Right lobe of liver (tissue), 6 donors: ENCODE measurements at regions not wholly inside any gene's neighbourhood (a gene's known extent, or its start where the extent isn't known, plus 50 kb on each side); places are given as distances from the start of the nearest gene placed in this dataset.

ENCODE experiments used
- ATAC-seq, 4 donors: fragments of 200-7000 bp; cut with Tn5 transposase; one replicate each; pipeline ENCODE4 v1.9.1; 2020; ENCODE audit warnings: mild to moderate bottlenecking in 4 of 4, moderate library complexity in 4 of 4
- DNase-seq, 3 donors: peaks; one replicate each; pipeline ENCODE4 v3.0.0-alpha.2; 2020
- H3K27ac ChIP-seq, 3 donors: fragments of 200-600 bp; one replicate each; pipeline ENCODE4 v1.8.0; 2022
- H3K27me3 ChIP-seq, 2 donors: fragments of 200-600 bp; one replicate each; pipeline ENCODE4 v1.8.0; 2022
- H3K36me3 ChIP-seq, 4 donors: fragments of 200-600 bp; sonication (generic) in 1 of 4; one replicate each; pipeline versions ENCODE4 v1.5.1 to v1.8.0; 2017 to 2022; ENCODE audit warnings: control low read depth in 1 of 4
- H3K4me1 ChIP-seq, 4 donors: fragments of 200-600 bp; sonication (generic) in 1 of 4; one replicate each; pipeline versions ENCODE4 v1.5.1 to v1.8.0; 2017 to 2022; ENCODE audit warnings: control low read depth in 1 of 4
- H3K4me3 ChIP-seq, 3 donors: fragments of 200-600 bp; one replicate each; pipeline ENCODE4 v1.8.0; 2022
- H3K9me3 ChIP-seq, 4 donors: fragments of 200-600 bp; sonication (generic) in 1 of 4; one replicate each; pipeline versions ENCODE4 v1.5.1 to v1.8.0; 2017 to 2022; ENCODE audit warnings: control low read depth in 1 of 4
- POLR2A ChIP-seq: fragments of 450-650 bp; IDR thresholded peaks from one replicate; pipeline ENCODE4 v1.6.1; 2017; ENCODE audit warnings: antibody characterized with exemption, mild to moderate bottlenecking
- WGBS: methylation state at CpG from one replicate; pipeline ENCODE4 v1.1.6; 2018; ENCODE audit warnings: low coverage, low lambda C conversion rate; ENCODE audit not compliant: insufficient coverage; ENCODE audit errors: missing lambda C conversion rate; 5-methylcytosine and 5-hydroxymethylcytosine counted together
- intact Hi-C, 2 donors: fragments of 100-400 bp; cut with DNase I; formaldehyde crosslinking; loops; one replicate each; pipeline versions ENCODE4 v1.11.2 to v1.14.1; 2022
- TF ChIP-seq, protein P1 (sequence below), 4 donors: fragments of 200-600 bp in 3 of 4; fragments of 450-650 bp in 1 of 4; IDR thresholded peaks; one replicate each; pipeline versions ENCODE4 v1.5.1 to v1.8.0; 2016 to 2022; ENCODE audit warnings: antibody characterized with exemption in 4 of 4, mild to moderate bottlenecking in 2 of 4
- donor health status: DM: no; HTN: yes; CAD: no.
- donor health status: DM: no; HTN: no; CAD: no.
- donor health status: DM: no; HTN: no; CAD: no.
- donor health status: DM: no; HTN: yes; CAD: no.
- donor health status: DM: no; HTN: yes; CAD: no.

DNA sequence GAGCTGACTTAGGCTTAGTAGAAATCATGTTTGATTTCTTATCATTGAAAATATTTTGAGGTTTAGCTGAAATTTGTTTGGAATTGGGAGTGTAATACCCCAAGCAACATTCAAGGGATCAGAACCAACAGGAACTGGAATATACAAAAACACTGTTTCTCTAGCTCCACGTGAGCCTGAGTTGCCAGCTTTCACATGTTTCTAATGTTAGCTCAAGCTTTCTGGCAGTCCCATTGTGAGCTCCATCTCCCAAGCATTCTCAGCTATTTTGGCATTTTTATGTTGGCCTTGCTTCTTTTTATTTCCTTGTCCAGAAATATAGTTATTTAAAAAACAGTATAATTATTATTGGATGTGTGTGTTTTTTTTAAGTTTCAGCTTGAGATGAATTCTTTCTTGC is 427.1 kb upstream of the DPH6 start:
- DNase-seq (no peak), ATAC-seq (no peak)
- Histone ChIP-seq H3K4me3 (no peak overlapping the region), H3K9me3 (no peaks in the 10 kb centered on the region), H3K27me3 (no peaks in the 10 kb centered on the region), H3K27ac (no peak overlapping the region), H3K36me3 (no peaks in the 10 kb centered on the region), H3K4me1 (no peaks in the 10 kb centered on the region)
- intact Hi-C loops: no loop called here
- TF ChIP-seq POLR2A: no peak
- TF ChIP-seq, protein P1, sequence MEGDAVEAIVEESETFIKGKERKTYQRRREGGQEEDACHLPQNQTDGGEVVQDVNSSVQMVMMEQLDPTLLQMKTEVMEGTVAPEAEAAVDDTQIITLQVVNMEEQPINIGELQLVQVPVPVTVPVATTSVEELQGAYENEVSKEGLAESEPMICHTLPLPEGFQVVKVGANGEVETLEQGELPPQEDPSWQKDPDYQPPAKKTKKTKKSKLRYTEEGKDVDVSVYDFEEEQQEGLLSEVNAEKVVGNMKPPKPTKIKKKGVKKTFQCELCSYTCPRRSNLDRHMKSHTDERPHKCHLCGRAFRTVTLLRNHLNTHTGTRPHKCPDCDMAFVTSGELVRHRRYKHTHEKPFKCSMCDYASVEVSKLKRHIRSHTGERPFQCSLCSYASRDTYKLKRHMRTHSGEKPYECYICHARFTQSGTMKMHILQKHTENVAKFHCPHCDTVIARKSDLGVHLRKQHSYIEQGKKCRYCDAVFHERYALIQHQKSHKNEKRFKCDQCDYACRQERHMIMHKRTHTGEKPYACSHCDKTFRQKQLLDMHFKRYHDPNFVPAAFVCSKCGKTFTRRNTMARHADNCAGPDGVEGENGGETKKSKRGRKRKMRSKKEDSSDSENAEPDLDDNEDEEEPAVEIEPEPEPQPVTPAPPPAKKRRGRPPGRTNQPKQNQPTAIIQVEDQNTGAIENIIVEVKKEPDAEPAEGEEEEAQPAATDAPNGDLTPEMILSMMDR (IDR thresholded peaks at IDR 0.05): no peak
- WGBS: 26% methylated on average over 1 of the region's 1 CpG

DNA sequence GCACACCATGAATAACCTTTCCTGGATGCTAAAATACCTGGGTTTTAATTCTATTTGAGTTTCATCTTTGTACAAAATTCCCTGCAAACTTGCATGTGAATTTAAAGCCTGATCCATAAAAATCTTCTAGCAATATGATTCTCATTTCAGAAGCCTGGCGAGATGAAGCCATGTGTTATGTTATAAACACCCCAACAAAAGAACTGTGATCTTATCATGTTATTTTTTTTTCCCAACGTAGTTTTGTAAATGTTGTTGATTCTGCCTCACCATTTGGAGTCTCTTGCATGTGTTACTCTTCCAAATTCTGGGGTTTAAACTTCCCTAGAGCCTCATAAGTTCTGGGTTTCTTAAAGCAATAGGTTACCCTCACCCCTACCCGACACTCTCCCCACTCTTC is 428.1 kb upstream of the DPH6 start:
- WGBS: 58% methylated on average over 3 of the region's 3 CpGs
- ATAC-seq (no peak), DNase-seq (no peak)
- Histone ChIP-seq H3K4me3 (no peak overlapping the region), H3K9me3 (no peaks in the 10 kb centered on the region), H3K36me3 (no peaks in the 10 kb centered on the region), H3K4me1 (no peaks in the 10 kb centered on the region), H3K27me3 (no peaks in the 10 kb centered on the region), H3K27ac (no peak overlapping the region)
- intact Hi-C loops: no loop called here
- TF ChIP-seq POLR2A: no peak
- TF ChIP-seq, protein P1 (IDR thresholded peaks at IDR 0.05): no peak

DNA sequence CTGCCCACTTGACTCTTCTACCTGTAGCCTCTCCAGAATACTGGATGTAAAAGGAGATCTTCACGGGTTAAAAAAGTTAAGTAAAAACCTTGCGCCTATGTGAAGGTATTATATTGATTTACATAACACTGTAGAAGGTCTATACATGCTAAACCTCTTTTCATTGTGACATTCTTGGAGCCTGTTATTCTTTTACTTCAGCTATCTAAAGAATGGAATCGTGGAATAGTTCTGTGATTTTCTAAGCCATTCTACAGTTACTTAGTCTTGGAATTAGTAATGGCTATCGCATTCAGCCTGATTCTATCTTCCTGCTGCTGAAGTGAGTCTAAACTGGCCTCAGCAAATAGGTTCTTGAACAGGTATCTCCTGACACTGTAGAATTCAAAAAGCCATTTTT is 430.0 kb upstream of the DPH6 start:
- H3K27me3 ChIP-seq: no peaks in the 10 kb centered on the region
- H3K27ac ChIP-seq: no peak overlapping the region
- intact Hi-C loops: no loop called here
- H3K4me3 ChIP-seq: no peak overlapping the region
- WGBS: 84% methylated on average over 4 of the region's 4 CpGs
- H3K4me1 ChIP-seq: no peaks in the 10 kb centered on the region
- DNase-seq (no peak), ATAC-seq (no peak)
- H3K36me3 ChIP-seq: no peaks in the 10 kb centered on the region
- H3K9me3 ChIP-seq: no peaks in the 10 kb centered on the region
- TF ChIP-seq, protein P1 (IDR thresholded peaks at IDR 0.05): no peak
- no peak for TF ChIP-seq POLR2A

DNA sequence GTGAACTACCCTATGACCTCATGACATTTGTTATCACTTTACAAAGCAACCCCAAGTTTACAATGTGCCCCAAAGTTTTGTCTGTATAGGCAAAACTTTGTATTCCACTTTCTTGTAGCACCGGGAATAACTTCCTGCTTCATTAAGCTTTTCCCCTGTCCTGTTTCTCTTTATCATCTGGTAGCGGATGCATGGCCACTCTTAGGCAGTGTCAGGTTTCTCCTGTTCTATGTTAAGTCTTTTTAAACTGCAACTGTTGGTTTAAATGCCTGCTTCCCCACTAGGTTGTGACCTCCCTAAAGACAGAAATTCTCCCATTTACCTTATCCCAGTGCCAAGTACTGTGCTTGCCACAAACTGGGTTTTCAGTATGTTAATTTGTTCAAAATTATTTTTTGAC is 433.6 kb upstream of the DPH6 start:
- intact Hi-C loops: no loop called here
- 57% methylated on average over 2 of the region's 2 CpGs for WGBS
- Histone ChIP-seq H3K4me1 (no peaks in the 10 kb centered on the region), H3K4me3 (no peak overlapping the region), H3K27ac (no peak overlapping the region), H3K36me3 (no peaks in the 10 kb centered on the region), H3K27me3 (no peaks in the 10 kb centered on the region), H3K9me3 (no peaks in the 10 kb centered on the region)
- ATAC-seq: no peak
- TF ChIP-seq, protein P1 (IDR thresholded peaks at IDR 0.05): no peak
- TF ChIP-seq POLR2A: no peak
- DNase-seq: no peak

DNA sequence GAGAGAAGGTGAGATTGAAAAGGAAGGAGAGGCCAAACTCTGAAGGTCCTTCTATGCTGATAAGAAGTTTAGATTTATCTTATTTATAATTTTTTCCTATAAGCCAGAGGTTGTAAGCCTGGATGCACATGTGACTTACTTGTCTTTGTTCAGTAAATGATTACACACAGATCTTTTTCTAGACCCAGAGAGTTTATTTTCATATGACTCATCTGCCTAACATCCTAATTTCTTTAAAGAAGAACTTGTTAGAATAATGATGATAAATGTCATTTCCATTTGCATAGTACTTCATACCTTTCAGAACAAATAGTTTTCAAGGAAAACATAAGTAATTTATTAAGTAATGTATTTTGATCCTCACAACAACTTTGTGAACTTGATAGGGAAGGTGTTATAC is 434.8 kb upstream of the DPH6 start:
- Histone ChIP-seq H3K4me1 (no peaks in the 10 kb centered on the region), H3K27me3 (no peaks in the 10 kb centered on the region), H3K9me3 (no peaks in the 10 kb centered on the region), H3K27ac (no peak overlapping the region), H3K4me3 (no peak overlapping the region), H3K36me3 (no peaks in the 10 kb centered on the region)
- no peak for DNase-seq
- intact Hi-C loops: no loop called here
- no peak for ATAC-seq
- no peak for TF ChIP-seq POLR2A
- TF ChIP-seq, protein P1 (IDR thresholded peaks at IDR 0.05): no peak
